ENCODE measurements at regions not wholly inside any gene's neighbourhood (a gene's known extent, or its start where the extent isn't known, plus 50 kb on each side); places are given as distances from the start of the nearest gene placed in this dataset.

GRCh38 chr15:47934342-47934741, 186.4 kb upstream of the SLC24A5 start:
- Histone ChIP-seq H3K4me3 (no peak overlapping the region), H3K27ac (no peak overlapping the region), H3K36me3 (no peaks in the 10 kb centered on the region), H3K9me3 (no peaks in the 10 kb centered on the region), H3K27me3 (no peaks in the 10 kb centered on the region), H3K4me1 (no peaks in the 10 kb centered on the region)
- DNase-seq (ENCODE audit: low spot score in 2 of 2), result no peak
- intact Hi-C loops (cut with DNase I), result no loop called here
- TF ChIP-seq, protein P1, sequence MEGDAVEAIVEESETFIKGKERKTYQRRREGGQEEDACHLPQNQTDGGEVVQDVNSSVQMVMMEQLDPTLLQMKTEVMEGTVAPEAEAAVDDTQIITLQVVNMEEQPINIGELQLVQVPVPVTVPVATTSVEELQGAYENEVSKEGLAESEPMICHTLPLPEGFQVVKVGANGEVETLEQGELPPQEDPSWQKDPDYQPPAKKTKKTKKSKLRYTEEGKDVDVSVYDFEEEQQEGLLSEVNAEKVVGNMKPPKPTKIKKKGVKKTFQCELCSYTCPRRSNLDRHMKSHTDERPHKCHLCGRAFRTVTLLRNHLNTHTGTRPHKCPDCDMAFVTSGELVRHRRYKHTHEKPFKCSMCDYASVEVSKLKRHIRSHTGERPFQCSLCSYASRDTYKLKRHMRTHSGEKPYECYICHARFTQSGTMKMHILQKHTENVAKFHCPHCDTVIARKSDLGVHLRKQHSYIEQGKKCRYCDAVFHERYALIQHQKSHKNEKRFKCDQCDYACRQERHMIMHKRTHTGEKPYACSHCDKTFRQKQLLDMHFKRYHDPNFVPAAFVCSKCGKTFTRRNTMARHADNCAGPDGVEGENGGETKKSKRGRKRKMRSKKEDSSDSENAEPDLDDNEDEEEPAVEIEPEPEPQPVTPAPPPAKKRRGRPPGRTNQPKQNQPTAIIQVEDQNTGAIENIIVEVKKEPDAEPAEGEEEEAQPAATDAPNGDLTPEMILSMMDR (IDR thresholded peaks at IDR 0.05), result no peak

- intact Hi-C loops (cut with DNase I), result no loop called here
- Histone ChIP-seq H3K9me3 (no peaks in the 10 kb centered on the region), H3K4me1 (no peaks in the 10 kb centered on the region), H3K36me3 (no peaks in the 10 kb centered on the region), H3K27me3 (no peaks in the 10 kb centered on the region), H3K4me3 (no peak overlapping the region), H3K27ac (no peak overlapping the region)
- DNase-seq (ENCODE audit: low spot score in 2 of 2), result no peak
- TF ChIP-seq, protein P1 (IDR thresholded peaks at IDR 0.05), result no peak
These were observed 183.0 kb upstream of the SLC24A5 start for GRCh38 chr15:47937834-47938233.

- Histone ChIP-seq H3K4me3 (no peak overlapping the region), H3K27me3 (no peaks in the 10 kb centered on the region), H3K9me3 (no peaks in the 10 kb centered on the region), H3K4me1 (no peaks in the 10 kb centered on the region), H3K36me3 (no peaks in the 10 kb centered on the region), H3K27ac (no peak overlapping the region)
- DNase-seq (ENCODE audit: low spot score in 2 of 2), result no peak
- intact Hi-C loops (cut with DNase I), result no loop called here
- TF ChIP-seq, protein P1 (IDR thresholded peaks at IDR 0.05), result no peak
These were observed 176.0 kb upstream of the SLC24A5 start for GRCh38 chr15:47944637-47945288.

DNA sequence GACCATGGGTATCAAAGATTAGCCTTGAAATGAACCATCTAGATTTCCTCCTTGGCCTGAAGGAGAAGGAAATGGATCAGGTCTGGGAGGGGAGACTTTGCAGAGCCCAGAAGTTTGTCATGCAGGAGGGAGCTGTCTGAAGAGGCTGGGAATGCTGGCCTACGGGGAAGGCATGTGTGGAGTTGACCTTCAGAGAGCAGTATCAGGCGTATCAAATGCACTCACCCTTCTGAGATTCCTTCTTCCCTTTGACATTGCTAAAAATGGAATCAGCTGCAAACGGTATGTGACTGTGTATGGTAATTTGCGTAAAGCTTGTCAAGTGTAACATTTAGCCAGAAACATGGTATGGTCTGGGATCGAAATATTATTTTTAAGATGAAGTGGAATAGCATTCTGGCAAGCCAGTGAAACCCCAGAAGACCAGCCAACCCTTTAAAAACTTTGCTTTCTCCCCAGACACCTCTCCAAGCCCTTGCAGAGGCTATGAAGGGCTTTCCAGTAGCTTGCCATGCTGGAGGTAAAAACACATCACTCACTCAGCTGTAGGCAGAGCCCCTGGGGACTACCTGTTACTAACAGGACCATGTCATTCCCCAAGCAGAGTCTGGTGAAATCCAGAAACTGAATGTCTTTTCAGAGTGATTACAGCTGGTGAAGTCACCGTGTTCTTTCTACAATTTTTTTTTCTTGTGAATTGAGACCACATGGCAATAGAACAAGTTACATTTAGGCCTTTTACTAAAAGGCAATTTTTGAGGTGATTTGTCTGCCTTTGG, 174.7 kb upstream of the SLC24A5 start:
- Histone ChIP-seq H3K27ac (no peak overlapping the region), H3K4me1 (no peaks in the 10 kb centered on the region), H3K36me3 (no peaks in the 10 kb centered on the region), H3K4me3 (no peak overlapping the region), H3K27me3 (no peaks in the 10 kb centered on the region), H3K9me3 (no peaks in the 10 kb centered on the region)
- no peak for DNase-seq (ENCODE audit: low spot score in 2 of 2)
- TF ChIP-seq, protein P1 (IDR thresholded peaks at IDR 0.05), result no peak
- intact Hi-C loops (cut with DNase I), result no loop called here

DNA sequence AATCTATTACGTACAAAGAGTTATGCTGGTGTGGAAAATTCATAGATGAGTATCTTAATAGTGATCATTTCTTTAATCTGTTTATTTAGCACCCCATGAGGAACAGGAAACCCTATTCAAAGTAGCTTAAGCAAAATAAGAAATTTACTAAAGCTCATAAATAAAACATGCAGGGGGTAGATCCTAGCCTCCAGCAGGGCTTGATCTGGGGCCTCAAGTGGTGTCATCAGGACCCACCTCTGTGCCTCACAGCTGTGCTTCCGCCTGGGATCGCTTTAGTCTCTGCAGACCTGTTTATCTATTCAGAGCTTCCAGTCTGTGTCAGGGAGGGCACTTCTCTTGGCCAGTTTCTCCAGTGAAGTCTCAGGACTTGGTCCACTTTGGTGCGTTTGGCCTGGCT, 171.0 kb upstream of the SLC24A5 start:
- intact Hi-C loops (cut with DNase I), result no loop called here
- no peak for DNase-seq (ENCODE audit: low spot score in 2 of 2)
- no peaks in the 10 kb centered on the region for H3K27me3 ChIP-seq
- no peaks in the 10 kb centered on the region for H3K36me3 ChIP-seq
- no peaks in the 10 kb centered on the region for H3K9me3 ChIP-seq
- H3K4me3 ChIP-seq, result no peak overlapping the region
- H3K27ac ChIP-seq, result no peak overlapping the region
- TF ChIP-seq, protein P1 (IDR thresholded peaks at IDR 0.05), result no peak
- no peaks in the 10 kb centered on the region for H3K4me1 ChIP-seq

All from ascending aorta (tissue), 2 donors.